ENCODE measurements at regions not wholly inside any gene's neighbourhood (a gene's known extent, or its start where the extent isn't known, plus 50 kb on each side); places are given as distances from the start of the nearest gene placed in this dataset.

DNA sequence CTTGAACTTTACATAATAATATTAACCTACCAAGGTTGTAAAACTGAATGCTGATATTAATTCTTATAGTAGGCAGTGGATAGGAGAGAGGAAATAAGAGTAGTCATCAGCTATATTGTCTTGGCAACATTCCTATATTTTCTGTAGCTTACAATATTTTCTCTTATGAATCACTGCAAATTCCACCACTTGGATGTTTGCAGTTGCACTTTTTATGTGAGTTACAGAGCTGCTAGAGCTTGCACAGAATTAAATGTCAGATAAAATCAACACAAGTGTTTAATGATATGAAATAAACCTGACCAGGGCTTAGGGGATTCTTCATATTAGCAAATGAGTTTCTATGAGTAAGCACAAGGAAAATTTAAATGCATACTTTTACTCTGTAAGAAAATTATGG lies 1710.1 kb downstream of the SI start:
- TF ChIP-seq, protein P1, sequence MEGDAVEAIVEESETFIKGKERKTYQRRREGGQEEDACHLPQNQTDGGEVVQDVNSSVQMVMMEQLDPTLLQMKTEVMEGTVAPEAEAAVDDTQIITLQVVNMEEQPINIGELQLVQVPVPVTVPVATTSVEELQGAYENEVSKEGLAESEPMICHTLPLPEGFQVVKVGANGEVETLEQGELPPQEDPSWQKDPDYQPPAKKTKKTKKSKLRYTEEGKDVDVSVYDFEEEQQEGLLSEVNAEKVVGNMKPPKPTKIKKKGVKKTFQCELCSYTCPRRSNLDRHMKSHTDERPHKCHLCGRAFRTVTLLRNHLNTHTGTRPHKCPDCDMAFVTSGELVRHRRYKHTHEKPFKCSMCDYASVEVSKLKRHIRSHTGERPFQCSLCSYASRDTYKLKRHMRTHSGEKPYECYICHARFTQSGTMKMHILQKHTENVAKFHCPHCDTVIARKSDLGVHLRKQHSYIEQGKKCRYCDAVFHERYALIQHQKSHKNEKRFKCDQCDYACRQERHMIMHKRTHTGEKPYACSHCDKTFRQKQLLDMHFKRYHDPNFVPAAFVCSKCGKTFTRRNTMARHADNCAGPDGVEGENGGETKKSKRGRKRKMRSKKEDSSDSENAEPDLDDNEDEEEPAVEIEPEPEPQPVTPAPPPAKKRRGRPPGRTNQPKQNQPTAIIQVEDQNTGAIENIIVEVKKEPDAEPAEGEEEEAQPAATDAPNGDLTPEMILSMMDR (IDR thresholded peaks at IDR 0.05 in 2 of 3, conservative IDR thresholded peaks at IDR 0.05 in 1 of 3; ENCODE audit: borderline replicate concordance in 1 of 3, insufficient read depth in 1 of 3, low read depth in 2 of 3, low read length in 2 of 3), result no peak
- TF ChIP-seq, protein P2, sequence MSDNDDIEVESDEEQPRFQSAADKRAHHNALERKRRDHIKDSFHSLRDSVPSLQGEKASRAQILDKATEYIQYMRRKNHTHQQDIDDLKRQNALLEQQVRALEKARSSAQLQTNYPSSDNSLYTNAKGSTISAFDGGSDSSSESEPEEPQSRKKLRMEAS (IDR thresholded peaks at IDR 0.05), result no peak
- TF ChIP-seq ZNF274 (IDR thresholded peaks at IDR 0.05; ENCODE audit: low read depth, low read length) (no peak), FOSL1 (IDR thresholded peaks at IDR 0.05; ENCODE audit: low read depth) (no peak)

Measured in HCT116 (cell line).